CD1c-positive myeloid dendritic cell (primary cell): ENCODE measurements at regions not wholly inside any gene's neighbourhood (a gene's known extent, or its start where the extent isn't known, plus 50 kb on each side); places are given as distances from the start of the nearest gene placed in this dataset.
"Not testable (repeated sequence)": the region's sequence is repeated elsewhere in the genome, so short reads cannot be mapped to it uniquely, and the experiment has no call there.

Experiments
- DNase-seq: peaks from one replicate; pipeline ENCODE4 v3.0.0-alpha.2; 2016; ENCODE audit errors: extremely low spot score

DNA sequence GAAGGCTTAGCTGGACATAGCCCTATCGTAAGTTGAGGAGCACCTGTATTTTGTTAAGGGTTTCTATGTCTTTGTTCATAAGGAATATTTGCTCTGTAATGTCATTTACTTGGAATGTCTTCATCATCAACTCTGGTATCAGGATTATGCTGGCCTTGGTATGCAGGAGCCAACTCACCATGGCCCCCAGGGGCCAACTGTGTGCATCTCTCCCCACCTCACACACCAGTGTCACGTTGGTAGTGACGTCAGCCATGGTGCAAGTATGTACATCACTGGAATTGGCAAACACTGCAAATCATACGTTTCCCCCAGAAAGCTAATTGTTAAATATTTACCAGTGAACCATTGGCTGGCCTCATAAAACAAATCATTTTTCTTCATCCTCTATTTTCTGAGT lies 70.8 kb downstream of the YTHDF1 start:
- no peak for DNase-seq

DNA sequence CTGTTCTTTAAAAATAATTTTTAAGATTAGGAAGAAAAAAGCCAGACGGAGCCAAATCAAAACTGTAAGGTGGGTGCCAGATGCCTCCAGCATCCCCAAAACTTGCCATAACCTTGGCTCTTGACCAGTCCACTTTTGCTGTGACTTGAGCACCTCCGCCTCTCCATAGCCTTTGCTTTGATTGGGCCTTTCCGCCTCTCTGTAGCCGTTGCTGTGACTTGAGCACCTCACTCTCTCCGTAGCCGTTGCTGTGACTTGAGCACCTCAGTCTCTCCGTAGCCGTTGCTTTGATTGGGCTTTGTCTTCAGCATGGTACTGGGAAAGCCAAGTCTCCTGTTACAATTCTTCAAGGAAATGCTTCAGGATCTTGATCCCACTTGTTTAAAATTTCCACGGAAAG lies 73.0 kb downstream of the YTHDF1 start:
- no peak for DNase-seq

DNA sequence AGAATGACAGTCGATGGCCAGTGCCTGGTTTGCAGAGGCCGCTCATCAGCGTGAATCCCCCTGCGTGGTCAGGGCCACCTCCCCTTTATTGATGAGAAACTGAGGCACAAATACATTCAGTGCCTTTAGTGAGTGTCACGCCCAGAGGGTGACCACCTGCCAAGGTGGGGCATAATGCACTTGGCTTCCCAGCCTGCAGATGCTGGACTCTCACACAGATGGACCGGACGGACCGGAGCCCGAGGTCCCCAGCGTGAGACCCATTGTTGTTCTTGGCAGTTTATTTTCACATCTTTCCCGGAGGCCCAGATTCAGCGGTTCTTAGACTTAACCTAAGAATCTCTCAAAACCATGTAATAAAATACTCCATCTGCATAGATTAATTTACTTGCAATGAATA lies 74.4 kb downstream of the YTHDF1 start:
- no peak for DNase-seq

DNA sequence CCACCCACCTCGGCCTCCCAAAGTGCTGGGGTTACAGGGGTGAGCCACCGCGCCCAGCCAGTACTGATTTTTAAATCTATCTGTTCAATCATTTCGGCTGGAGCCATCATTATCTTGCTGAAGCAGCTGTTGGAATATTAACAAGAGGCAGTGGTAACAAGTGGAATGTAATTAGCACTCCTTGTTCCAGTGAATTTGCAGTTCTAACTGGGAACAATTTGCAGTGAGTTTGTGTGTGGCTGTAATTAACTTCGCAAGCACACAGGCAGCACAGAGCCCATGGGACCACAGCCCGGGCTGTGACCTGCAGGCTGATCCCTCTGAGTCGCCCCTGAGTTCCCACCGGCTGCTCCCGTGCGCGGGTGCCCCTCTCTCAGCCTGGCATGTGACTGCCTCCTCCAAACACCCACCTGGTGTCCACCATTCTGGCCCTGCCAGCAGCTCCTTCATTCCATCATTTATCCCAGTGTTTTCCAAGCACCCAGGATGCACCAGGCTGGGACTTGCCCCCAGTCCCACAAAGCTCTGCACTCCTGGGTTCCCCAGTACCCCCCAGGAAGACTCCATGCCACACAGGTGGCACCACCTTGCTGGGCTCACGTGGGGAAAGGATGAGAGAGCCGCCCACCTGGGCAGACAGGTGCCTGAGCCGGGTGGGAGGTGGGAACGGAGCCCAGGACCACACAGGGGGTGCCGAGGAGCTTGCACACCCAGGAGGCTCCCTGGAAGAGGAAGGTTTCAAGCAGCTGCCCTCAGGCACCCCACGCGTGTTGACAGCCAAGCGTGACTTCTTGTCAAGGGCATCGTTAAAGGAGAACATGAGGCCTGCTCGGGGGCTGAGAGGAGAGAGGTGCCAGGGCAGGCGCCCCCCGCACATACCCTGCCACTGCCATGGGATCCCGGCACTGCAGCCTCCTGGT lies 75.2 kb downstream of the YTHDF1 start:
- no peak for DNase-seq

DNA sequence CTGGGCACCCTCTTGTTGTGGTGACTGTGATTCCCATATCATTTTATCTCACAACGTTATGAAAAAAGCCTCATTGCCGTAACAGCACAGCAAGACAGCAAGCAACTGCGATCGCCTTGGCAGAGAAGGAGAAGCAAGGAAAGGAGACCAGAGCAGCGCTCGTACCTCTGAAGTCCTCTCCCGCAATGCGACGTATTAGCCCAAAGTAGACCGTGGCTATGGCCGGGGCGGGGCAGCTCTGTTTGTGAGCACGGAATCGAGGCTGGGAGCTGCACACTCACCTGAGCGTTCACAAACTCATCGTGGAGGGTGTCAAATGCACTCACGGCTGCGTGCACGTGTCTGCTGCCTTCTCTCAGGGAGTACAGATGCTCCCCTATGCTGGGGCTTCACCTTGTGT lies 76.1 kb downstream of the YTHDF1 start:
- DNase-seq, result no peak

DNA sequence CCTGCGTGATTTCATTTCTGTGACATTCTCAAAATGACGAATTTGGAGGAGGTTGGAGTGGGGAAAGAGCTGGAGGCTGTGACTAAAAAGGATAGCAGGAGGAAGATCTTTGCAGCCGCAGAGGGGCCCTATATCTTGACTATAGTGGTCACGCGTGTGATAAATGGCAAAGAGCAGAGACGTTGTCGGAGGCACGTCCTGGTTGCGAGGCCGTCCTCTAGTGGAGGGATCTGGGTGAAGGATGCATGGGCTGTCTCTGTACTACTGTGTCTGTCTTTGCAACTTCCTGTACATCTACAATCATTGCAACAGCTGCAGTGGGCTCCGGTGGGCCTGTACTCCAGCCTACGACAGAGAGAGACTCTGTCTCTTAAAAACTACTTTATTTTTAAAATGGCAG lies 76.6 kb downstream of the YTHDF1 start:
- no peak for DNase-seq

DNA sequence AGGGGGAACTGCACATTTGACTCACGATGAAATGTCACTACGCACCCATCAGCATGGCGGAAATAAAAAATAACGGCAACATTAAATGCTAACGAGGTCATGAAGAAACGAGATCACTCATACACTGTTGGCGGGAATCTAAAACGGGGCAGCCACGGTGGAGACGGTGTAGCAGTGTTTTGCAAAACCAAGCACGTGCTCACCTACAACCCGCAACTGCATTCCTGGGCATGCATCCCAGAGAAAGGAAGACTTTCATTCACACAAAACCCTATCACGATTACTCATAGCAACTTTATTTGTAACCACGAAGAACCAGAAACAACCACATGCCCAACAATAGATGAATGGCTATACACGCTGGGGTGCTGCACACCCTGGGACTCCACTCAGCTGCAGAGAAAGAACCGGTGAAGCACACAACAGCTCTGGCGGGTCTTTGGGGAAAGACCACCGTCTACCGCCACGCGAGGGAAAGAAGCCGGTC lies 77.0 kb downstream of the YTHDF1 start:
- no peak for DNase-seq

DNA sequence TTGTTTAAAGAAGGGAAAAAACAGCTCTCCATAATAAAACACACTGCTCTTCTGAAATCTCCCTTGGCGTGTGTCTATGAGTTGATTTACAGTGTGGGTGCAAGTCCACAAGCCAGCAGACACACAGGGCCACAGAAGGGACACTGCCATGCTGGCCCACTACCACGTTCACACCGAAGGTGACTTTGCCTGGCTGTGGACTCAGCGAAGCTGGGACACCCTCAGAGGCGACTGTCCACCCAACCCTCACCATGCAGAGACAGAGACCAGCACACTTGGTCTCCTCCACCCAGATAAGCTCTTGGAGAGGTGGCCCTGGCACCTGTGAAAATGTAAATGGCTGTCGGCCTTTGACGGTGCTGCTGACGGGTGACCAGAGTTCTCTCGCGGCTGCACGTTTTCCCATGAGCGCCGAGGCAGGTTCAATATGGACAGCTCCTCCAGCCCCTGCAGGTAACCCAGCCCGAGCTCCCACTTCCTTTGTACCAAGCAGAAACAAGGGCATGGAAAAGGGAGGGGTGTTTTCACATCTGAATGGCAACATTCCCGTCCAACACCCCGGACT lies 78.0 kb downstream of the YTHDF1 start:
- no peak for DNase-seq

DNA sequence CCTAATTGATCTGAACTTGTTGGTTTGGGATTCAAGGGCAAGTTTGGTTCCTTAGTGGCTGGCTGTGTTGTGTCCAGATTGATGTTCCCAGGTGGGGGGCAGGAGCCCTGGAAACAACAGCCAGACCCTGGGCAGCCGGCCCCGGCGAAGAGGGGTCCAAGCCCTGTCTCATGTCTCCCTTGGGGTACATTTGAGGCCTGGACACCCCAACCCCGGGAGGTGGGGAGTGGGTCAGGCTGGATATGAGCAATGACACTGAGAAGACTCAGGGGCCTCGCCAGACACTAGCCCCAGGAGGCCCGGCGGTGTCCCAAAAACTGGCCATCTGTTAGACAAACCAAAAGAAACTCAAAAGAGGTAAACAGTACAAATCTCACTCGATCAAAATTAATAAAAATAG lies 79.6 kb downstream of the YTHDF1 start:
- DNase-seq, result no peak

DNA sequence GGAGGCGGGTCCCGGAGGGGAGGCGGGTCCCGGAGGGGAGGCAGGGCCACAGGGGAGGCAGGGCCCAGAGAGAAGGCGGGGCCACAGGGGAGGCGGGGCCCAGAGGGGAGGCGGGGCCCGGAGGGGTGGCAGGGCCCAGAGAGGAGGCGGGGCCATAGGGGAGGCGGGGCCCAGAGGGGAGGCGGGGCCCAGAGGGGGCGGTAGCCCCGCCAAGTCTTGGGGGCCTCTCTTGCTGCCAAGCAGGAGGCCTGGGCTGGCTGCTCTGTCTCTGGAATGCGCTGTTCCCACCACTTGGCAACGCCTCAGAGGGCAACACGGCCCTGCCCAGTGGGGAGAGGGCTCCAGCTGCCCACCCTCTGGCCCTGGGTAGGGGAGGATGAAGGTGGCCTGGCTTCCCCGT lies 80.5 kb downstream of the YTHDF1 start:
- no peak for DNase-seq

DNA sequence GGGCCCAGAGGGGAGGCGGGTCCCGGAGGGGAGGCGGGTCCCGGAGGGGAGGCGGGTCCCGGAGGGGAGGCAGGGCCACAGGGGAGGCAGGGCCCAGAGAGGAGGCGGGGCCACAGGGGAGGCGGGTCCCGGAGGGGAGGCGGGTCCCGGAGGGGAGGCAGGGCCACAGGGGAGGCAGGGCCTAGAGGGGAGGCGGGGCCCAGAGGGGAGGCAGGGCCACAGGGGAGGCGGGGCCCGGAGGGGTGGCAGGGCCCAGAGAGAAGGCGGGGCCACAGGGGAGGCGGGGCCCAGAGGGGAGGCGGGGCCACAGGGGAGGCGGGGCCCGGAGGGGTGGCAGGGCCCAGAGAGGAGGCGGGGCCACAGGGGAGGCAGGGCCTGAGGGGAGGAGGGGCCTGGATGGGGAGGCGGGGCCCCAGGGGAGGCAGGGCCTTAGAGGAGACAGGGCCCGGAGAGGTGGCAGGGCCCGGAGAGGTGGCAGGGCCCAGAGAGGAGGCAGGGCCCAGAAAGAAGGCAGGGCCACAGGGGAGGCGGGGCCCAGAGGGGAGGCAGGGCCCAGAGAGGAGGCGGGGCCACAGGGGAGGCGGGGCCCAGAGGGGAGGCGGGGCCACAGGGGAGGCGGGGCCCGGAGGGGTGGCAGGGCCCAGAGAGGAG lies 81.1 kb downstream of the YTHDF1 start:
- DNase-seq, result not testable (repeated sequence)

DNA sequence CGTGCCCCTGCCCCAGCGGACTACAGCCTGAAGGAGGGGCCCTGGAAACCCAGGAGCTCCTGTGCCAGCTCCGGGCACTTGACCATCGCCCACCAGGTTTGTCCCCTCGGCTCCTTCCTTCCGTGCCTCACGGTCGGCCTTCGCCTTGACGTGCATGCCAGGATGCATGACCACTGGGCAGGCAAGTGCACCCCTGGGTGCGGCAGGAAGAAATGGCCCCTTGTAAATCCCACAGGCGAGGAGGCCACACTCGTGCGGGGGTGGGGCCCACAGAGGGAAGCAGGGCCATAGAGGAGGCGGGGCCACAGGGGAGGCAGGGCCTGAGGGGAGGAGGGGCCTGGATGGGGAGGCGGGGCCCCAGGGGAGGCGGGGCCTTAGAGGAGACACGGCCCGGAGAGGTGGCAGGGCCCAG lies 81.7 kb downstream of the YTHDF1 start:
- no peak for DNase-seq

DNA sequence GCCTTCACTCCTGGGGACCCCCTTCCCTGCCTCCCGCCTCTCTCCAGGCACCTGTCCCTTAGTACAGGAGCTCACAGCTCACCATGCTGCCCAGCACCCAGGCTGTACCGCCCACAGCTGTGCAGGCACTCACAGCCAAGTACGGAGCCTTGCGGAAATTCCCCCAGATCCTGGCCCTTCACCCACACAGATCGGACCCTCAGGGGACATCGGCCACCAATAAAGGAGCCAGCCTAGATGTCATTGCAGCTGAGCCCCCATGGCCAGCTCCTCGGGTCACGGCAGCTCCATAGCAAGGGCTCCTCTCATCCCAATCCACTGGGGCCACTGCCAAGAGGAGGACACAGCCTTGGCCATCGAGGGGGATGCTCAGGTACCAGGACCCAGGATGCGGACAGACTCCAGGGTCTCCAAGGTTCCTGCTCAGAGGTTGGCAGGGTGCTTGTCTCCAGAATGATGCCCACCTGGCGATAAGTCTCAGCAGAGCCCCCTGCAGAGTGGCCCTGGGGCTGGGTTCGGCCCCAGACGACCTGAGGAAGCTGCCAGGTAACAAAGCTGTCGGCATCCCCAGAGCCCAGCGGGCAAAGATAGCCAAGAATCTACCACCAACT lies 82.3 kb downstream of the YTHDF1 start:
- DNase-seq, result no peak

DNA sequence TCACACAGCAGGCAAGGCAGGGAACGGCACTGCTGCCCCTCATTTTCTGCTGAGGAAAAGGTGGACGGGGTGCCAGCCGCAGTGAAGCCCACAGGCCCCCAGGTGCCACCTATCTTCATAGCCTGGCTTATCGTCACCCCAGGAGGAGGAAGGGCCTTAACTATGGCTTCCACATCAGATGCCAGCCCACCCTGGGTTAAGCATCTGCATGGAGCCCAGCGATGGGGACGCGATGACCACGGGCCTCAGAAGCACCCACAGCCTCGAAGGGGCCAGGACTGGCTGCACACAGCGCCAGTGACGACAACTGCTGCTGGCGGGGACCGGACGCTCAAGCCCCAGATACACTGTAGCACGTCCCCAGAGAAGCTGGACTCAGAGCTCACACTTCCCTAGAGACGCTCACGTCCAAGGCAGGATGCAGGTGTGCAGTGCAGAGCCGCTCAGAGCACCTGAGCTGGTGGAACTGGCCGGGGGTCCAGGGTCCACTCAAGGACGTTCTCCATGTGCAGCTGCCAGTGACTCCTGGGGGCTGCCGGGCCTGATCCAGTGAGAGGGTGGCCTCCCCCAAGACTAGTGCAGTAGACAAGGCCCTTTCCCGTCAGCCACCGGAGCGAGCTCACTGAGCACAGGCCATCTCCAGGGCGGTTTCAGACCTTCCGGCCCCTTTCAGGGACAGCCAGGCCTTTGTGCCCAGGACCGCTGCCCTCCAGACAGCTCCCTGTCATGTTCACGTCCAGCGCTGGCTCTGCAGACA lies 83.0 kb downstream of the YTHDF1 start:
- DNase-seq, result no peak

DNA sequence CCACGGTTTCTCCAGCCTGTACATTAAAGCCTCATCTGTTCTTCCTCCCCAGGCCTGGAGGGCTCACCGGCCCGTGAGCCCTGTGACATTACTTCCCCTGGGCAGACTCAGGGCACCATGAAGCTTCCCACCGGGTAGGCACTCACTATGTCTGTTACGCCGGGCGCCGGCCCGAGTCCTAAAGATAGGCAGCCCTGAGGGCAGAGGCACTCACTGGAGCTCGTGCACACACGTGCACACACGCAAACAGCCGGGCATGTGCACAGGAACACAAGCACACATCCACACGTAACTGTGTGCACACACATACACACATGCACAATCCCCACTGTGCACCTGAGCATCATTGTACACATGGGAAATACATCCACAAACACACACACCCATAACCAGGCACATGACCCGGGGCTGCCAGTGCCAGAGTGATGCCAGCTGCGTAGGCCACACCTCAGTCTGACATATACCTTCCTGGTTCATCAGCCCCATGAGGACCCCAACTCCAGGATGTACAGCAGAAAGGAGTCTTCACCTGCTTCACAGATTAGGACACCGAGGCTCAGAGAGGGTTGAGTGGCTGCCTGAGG lies 83.7 kb downstream of the YTHDF1 start:
- no peak for DNase-seq

DNA sequence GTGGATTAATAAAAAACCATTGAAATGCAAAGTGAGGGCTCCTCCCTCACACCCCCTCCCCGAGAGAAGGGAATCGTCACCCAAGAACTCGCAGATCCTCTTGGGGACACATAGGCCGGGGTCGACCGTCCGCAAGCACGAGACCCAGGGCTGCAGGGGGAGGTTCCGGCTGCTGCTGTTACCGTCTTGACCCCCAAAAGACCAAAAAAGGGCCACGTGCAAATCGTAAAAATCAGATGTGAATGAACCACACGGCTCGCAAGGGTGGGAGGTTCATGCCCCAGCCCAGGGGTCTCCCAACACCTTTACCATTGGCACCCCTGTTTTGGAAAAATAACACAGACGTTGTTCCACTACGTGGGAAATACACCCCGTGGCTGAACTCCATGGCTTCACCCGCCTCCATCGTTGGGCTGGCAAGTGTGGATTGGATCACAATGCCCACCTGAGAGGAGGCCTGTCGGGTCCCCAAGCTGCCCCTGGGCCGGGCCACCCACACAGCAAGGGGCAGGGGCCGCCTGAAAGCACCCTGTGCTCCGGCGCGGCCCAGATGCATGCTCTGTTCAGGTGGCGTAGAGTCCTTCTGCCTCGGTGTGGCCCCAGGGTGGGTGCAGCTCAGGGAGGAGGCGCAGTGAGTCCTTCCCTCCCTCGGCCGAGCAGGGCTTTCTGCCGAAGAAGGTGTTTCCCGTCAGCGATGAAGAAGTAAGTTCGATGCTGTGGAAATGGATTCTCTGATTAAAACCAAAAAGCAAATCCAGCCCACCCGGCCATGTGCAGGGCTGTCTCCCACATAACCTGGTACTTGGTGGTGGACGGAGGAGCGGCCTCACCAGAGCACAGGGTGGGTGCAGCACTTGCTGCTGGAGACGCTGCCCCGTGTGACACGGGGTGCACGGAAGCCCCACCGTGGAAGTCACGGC lies 85.0 kb downstream of the YTHDF1 start:
- DNase-seq, result no peak

DNA sequence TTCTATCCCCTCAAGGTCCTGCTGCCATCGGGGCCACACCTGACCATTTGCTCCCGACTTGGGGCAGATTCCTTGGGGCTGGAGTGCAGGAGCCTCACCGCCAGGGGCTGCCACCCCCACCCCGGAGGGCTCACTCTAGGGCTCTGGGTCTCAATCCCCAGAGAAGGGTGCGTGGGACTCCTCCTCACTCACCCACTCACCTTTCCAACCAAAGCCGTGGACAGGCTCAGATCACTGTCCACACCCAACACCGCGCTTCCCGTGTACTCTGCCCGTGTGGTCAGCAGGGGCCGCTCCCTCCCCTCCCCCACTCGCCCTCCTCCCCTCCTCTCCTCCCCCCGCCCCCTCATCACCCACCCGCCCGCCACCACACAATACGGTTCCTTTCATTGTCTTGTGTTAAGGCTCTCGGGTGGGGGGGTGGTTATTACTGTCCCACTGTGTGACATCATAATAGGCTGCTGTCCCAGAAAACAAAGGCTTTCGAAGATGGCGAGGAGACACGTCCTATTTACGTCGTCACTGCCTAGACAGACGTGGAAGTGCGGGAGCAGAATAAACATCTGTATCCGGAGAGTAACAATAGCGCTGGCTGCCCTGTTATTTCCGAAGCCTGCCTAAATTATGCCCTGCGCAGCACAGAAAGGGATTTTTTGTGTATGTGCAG lies 85.8 kb downstream of the YTHDF1 start:
- DNase-seq, result no peak

DNA sequence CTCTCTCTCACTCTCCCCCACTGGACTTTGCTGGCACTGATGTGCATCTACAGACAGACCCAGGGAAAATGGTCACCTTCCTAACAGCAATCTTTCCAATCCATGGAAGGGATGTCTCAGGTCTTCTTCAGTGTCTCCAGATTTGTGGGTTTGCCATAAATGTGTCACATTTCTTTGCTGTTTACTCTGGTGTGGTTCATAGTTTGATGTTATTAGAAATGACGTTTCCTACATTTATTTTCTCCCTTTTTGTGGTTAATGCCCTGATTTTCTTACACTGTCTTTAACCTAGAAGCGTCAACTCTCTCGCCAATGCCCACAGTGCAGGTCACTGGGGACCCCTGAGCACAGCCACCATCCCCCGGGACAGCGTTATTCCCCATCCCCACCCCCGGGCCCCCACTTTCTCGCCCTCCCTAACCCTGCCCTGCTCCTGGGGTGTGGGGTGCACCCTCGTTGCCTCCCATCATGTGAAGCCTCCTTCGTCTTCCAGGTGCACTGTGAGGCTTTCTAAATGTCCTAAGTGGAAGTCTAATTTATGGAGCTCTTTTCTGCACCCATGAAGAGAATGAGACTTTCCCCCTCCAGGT lies 86.5 kb downstream of the YTHDF1 start:
- no peak for DNase-seq

DNA sequence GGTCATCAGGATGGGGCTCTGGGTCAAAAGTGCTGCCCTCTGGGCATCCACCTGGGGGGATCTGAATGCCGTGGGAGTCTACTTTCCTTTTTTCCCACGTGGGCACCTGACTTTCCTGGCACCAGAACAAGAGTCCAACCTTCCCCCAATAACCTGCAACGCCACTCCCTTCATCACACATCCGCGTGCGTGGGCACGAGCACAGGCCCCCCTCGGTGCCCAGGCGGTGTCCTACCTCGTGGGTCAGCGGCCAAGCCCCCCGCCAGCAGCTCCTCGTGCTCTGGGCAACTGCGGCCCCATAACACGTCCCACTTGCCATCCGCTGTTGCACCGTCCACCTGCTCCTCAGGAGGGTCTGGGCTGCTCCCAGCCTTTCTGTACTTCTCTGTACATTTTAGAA lies 87.0 kb downstream of the YTHDF1 start:
- no peak for DNase-seq
